ENCODE measurements at regions not wholly inside any gene's neighbourhood (a gene's known extent, or its start where the extent isn't known, plus 50 kb on each side); places are given as distances from the start of the nearest gene placed in this dataset.

GRCh38 chr11:35077709-35078469 is 61.1 kb upstream of the CD44 start:
- no peak for DNase-seq

- no peak for DNase-seq
Observed at GRCh38 chr11:35078470-35078735, 60.6 kb upstream of the CD44 start.

- DNase-seq = no peak
Observed at GRCh38 chr11:35079611-35080010, 59.4 kb upstream of the CD44 start.

GRCh38 chr11:35082321-35083180 is 56.4 kb upstream of the CD44 start:
- DNase-seq = no peak

GRCh38 chr11:35083181-35083430 is 55.9 kb upstream of the CD44 start:
- no peak for DNase-seq

- DNase-seq = peak; percentile 81
Observed at GRCh38 chr11:35083431-35084238, 55.3 kb upstream of the CD44 start.

GRCh38 chr11:35084817-35085440 is 54.0 kb upstream of the CD44 start:
- no peak for DNase-seq

- no peak for DNase-seq
Observed at GRCh38 chr11:35085531-35086165, 53.3 kb upstream of the CD44 start.

- DNase-seq = no peak
Observed at GRCh38 chr11:35087648-35088047, 51.3 kb upstream of the CD44 start.

- no peak for DNase-seq
Observed at GRCh38 chr11:35088226-35088625, 50.7 kb upstream of the CD44 start.

GRCh38 chr11:35088676-35089075 is 50.3 kb upstream of the CD44 start:
- no peak for DNase-seq
